Activated CD8-positive, alpha-beta memory T cell treated with anti-CD3 and anti-CD28 coated beads, Interleukin-2, amount 50 U/mL, for 48 hours (primary cell): ENCODE measurements at regions not wholly inside any gene's neighbourhood (a gene's known extent, or its start where the extent isn't known, plus 50 kb on each side); places are given as distances from the start of the nearest gene placed in this dataset.

Source experiments
- DNase-seq: peaks from one replicate; pipeline ENCODE4 v3.0.0-alpha.2; 2020

DNA sequence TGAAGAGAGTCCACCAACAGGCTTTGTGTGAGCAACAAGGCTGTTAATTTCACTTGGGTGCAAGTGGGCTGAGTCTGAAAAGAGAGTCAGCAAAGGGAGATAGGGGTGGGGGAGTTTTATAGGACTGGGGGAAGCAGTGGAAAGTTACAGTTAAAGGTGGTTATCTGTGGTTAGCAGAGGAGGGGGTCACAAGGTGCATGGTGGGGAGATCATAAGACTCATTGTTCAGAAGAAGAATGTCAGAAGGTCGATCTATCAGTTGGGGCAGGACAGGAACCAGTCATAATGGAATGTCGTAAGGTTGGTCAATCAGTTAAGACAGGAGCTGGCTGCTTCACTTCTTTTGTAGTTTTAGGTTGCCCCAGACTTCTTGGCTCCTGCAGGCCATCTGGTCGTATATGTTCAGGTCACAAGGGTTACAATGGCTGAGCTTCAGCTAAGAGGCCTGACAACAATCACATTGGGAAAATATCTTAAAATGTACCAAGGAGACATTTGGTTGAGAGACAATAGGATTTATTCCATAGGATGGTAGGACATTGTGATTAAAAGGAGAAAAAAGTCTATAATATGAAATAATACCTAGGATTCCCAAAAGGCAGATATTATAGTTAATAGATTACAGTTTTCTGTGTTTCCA, 356.4 kb downstream of the ANKRD7 start:
- no peak for DNase-seq

DNA sequence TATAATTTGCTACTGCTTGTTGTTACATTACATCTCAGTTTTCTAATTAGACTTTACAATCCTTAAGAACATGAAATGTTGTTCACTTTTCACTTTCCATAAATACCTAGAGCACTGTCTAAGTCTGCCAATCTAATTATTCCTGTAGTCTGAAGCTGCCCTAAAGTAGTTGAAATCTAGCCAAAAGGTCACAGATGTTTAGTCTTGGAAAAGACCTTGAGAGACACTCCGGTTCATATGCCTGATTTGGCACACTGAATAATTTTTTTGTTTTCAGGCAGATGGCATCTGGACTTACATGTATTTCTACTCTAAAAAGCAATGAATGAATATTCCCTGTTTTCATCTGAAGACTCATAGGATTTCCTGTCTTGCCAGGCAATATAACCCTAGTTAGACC, 359.1 kb downstream of the ANKRD7 start:
- DNase-seq = no peak

DNA sequence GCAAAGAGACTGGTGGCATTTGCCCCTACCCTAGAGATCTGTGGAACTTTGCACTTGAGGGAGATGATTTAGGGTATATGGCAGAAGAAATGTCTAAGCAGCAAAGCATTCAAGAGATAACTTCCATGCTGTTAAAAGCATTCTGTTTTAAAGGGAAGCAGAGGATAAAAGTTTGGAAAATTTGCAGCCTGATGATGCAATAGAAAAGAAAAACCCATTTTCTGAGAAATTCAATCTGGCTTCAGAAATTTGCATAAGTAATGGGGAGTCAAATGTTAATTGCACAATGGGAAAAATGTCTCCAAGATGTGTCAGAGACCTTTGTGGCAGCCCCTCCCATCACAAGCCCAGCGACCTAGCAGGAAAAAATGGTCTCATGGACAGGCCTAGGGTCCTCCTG, 361.7 kb downstream of the ANKRD7 start:
- DNase-seq = no peak

DNA sequence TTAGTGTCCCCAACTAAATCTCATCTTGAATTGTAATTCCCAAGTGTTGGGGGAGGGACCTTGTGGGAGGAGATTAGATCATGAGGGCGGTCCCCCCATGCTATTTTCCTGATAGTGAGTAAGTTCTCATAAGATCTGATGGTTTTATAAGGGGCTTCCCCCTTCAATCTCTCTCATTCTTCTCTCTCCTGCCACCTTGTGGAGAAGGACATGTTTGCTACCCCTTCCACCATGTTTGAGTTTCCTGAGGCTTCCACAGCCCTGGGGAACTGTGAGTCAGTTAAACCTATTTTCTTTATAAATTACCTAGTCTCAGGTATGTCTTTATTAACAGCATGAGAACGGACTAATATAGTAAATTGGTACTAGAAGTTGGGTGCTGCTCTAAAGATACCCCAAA, 365.6 kb downstream of the ANKRD7 start:
- no peak for DNase-seq

DNA sequence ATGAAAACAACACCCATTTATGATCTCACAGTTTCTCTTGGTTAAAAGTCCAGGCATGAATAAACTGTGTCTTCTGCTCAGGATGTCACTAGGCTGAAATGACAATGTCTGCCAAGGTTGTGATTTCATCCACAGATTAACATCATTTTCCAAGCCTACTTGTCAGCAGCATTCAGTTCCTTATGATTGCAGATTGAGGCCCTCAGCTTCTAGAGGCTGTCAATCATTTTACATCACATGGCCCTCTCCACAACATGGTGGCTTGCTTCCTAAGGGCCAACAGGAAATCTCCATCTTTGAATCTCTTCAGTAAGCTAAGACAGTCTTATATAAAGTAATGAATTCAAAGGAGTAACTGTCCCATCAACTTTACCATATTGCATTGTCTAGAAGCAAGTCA, 377.6 kb downstream of the ANKRD7 start:
- no peak for DNase-seq

DNA sequence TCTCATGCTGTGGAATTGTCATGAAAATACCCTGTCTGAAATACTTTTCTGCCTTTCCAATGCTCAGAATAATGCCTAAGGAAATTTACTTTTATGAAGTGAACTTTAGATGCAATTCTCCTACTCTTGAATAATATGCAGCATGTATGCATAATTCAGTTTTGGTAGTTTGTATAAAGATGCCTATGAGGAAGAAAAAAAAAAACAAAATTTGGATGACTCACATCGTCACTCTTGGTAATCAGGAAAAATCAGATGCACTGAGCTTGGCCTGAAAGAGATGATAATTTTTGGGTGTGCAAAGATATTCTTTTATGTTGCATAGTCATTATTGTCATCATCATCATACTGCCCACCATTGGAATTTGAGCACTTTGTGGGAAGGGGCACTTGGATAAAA, 382.1 kb downstream of the ANKRD7 start:
- DNase-seq = no peak

DNA sequence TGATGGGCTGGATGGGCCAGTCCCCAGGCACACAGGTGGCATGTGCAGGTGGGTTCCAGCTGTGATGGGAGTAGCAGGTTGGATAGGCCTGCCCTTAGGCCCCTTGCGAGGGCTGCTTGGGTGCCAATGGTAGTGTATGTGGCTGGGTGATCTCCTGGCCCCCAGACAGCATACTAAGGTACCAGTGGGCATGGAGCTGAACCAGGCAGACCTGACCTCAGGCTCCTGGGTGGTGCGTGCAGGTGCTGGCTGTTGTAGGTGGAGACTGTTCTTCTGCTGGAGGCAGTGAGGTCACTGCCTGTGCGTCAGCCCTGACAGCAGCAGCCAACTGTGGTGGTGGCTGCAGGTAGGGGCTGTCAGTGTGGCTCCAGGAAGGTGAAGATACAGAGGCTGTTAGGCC, 384.7 kb downstream of the ANKRD7 start:
- DNase-seq = no peak

DNA sequence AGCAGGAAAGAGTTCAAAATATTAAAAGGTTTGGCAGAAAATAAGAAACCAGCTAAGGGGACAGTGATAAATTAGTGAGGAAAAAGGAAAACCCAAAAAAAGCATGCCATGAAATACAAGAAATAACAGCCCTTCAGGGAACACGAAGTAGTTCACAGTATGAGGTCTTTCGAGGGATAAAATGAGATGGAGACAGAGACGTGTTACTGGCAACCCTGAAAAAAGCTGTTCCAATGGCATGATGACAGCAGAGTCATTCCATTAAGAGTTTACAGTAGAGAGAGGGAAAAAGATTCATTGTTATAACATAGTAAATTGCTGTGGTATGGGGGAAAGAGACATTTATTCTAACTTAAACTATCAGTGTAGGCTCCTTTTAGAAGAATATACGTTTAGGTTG, 391.2 kb downstream of the ANKRD7 start:
- DNase-seq = no peak

DNA sequence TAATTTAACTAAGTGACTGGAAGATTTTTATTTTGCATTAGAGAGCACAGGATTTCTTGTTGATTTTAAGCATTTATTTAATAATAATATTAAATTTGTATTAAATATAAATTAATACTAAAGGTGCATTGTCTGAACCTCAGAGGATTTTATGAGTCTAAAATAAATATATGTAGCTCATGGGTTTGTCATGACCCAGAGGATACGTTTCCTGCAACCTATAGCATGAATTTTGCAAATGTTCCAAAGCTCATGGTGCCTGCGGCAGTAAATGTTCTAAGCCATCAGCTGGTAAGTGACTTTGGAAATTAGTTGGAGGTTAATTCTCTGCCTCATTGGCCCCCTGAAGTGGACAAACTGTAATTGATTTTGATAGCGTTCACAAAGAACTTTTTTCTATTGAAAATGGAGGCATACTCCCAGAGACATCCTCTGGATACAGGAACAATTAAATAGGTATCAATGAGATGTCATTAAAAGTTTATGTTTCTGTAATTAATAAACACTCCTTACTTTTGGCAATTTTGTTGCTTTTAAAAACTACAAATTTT, 397.4 kb downstream of the ANKRD7 start:
- no peak for DNase-seq

DNA sequence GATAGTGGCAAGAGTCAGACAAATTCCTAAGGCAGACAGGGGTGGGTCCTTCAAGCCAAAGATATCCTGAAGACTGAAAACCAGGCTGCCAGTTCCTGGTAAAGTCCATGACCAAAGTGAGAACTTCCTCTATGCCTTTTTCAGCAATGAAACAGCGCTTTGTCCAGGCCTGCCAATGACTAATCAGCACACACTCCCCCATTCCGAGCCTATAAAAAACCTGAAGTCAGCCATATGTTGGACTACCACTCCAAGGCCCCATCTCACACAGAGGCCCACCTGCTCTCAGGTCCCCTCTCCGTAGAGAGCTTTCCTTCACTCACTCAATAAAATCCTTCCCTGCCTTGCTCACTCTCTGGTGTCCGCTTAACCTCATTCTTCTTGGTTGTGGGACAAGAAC, 402.2 kb downstream of the ANKRD7 start:
- no peak for DNase-seq

DNA sequence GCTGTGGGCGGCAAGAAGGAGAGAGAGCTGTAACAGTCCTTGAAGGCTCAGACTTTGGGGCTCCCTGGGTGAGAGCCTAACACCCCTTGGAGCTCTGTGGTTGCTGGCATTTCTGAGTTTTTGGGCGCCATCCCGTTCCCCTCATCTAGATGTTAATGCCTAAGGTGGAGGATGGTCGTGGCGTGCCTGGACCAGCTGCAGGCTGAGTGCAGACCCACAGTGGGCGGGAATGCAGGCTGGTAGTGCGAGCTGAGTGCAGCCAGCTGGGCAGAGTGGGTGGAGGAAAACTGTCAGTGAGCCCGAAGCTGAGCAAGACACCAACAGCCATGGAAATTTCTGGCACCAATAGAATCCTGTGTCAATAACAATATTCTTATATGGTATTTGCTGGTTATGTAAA, 403.0 kb downstream of the ANKRD7 start:
- no peak for DNase-seq

DNA sequence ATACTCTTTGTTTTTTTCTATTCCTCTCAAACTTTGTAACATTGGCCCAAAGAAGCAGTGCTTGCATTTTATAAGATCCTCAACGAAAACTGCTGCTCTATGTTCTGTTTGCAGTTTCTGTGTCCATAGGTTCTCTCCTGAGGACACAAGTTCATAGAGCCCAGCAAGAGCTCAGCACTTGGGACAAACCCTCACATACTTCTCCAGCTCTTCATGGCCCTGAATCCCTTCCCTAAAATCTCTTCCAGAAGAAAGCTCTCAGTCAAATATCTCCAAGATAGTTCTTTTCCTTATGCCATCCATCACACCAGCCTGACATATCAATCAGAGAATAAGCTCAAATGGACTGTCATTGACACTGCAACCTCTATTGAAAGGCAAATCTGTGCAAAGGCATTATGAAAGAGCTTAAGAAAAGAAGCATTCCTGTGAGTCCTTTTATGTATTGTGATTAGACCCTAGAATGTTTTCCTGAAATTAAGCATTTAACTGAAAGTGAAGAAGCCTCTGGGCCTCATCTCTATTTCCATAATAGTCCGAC, 405.5 kb downstream of the ANKRD7 start:
- DNase-seq = no peak

DNA sequence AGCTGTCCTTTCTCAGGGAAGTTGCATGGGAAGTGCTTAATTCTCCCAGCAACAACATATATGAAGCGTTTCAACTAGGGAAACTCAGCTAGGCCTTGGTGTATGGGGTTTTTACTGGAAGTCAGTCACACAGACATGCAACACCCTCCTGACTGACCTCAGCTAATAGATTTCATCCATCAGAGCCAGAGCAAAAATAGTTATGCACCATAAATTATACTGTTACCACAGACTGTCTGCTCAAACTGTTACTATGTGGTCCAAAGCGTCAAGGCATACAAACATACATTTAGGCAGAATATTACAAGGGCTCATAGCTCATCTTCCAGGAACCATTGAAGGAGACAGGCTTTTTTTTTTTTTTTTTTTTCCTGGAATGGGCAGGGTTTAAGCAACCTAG, 417.9 kb downstream of the ANKRD7 start:
- no peak for DNase-seq

DNA sequence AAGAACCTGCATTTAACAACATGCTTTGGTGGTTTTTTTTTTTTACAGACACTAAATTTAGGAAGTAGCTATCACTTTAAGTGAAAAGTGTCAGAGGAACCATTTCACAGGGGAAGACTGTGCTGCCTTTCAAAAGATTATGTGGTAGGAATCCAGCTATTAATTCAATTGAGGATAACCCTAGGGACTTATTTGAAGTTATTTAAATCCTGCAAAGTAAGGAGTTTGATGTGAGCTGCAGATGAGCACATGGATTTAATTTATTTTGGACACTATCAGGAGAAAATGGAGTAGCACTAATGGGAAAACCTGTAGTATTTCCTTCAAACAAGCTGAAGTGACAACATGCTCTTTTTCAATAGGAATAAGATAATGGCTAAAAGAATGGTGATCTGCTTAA, 419.8 kb downstream of the ANKRD7 start:
- DNase-seq = no peak

DNA sequence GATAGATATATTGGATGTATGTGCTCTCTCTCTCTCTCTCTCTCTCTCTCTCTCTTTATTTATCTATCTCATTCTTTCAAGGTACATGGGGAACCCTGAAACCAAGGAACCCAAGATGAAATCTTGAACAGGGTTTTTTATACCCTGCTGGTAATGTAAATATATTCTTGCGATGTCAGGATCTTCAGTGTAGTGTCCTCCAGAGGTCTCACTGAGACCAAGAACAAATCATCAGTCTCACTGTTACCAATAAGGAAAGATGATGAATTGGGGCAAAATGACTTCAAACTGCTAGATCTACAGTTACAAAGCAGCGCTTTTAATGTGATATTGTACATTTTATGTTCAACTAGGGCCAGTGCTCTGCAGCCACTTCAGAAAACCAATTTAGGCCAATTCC, 423.5 kb downstream of the ANKRD7 start:
- DNase-seq = no peak

DNA sequence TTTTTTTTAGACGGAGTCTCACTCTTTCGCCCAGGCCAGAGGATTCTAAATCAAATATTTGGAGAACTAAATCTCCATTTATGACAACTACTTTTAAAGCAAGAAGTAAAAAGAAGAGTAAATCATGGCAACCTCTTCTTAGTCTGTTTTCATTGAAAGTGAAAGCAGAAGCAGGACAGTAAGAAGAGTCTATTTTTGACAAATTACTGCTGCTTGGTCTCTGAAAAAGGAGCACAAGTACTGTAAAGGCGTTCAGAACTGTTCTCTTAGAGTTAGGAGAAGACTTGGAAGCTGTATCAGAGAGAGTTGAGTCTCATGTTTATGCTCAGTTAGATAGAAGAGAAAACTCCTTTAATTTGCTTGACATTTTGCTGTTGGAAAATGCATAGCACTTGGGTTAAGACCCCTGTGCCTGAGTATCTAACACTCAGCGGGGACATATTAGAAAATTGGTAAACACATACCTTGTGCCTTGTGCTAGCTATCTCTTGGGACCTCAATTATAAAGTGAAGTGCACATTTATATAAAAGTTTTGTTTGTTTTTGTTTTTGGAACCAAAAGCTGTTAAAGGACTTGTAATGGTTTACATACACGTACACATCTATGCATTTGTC, 433.0 kb downstream of the ANKRD7 start:
- no peak for DNase-seq

DNA sequence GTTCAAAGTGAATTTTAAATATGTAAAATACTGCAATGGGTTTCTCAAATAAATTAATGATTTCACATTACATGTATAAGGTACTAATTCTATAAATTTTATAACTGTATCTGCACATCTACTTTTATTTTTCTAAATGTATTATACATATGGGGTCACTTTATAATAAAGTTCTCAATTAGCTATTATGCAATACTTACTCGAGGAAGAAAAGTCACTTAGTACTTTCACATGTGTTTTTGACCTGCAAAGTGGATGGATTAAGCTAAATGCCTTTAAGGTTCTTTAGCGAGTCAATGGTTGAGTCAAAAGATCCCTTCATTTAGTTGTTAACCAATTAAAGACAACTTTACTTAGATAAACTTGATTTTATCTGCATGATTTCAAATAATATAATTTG, 437.8 kb downstream of the ANKRD7 start:
- no peak for DNase-seq

DNA sequence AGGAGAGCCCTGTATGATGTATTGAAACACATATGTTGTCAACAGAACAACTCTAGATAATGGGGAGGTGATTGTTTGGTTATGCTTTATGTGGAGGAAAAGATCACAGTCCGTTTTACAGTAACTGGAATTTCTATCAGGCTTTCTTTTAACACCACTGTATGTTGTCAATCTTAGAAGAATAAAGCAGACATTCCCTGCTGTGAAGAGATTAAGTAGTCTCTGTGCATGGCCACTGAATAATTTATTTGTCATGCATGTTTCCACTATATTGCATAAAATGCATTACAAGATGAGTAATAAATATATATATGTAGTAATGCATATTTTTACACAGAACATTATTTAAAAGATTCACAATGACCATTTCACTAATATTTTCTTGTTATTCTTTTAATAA, 440.0 kb downstream of the ANKRD7 start:
- no peak for DNase-seq

DNA sequence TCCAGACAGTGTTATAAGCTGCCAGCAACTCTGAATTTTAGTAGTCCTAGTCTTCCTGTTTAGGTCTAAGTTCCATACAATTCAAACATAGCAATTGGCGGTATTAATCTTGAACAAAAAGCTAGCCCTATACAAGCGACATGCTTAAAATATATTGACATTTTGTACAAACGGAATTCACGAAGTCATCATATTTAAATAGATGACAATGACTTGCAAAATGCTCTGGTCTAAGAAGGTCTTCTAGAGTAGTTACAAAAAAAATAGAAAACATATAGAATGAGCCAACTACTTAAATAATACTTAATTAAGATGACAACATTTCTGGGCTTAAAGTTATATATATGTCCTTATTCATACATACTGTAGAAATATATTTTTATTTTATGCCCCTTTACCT, 446.6 kb downstream of the ANKRD7 start:
- DNase-seq = no peak

DNA sequence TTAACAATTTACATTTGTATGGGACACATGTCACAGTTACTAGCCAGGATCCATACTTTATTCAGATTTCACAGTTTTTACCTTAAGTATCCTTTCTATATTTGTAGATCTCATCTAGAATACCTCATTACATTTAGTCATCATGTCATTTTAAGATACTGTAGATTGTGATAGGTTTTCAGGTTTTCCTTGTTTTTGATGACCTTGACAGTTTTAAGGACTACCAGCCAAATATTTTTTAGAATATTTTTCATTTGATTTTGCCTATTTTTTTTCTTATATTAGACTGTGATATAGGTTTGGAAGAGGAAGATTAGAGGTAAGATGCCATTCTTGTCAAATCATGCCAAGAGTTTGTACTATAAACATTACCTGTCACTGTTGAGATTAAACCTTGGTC, 460.3 kb downstream of the ANKRD7 start:
- no peak for DNase-seq

DNA sequence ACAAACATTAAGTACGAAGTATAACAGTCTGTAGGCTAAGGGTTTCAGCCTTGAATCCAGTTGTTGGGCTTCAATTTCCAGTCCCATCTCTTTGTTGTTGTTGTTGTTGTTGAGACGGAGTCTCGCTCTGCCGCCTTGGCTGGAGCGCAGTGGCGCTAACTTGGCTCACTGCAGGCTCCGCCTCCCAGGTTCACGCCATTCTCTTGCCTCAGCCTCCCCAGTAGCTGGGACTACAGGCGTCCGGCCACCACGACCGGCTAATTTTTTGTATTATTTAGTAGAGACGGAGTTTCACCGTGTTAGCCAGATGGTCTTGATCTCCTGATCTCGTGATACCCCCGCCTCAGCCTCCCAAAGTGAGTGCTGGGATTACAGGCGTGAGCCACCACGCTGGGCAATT, 464.9 kb downstream of the ANKRD7 start:
- DNase-seq = no peak

DNA sequence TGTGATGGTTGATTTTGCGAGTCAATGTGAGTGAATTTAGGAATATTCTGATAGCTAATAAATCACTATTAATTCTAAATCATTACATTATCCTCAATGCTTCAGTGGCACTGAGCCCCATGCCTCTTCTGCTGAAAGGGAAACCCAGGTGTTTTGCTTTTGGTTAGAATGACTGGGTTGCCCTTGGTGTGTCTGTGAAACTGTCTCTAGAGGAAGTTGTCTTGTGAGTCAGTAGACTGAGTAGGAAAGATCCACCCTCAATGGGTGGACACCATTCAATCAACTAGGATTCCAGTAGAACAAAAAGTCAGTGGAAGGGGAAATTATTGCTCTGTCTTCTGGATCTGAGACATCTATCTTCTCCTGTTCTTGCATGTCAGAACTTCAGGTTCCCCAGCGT, 472.4 kb downstream of the ANKRD7 start:
- no peak for DNase-seq

DNA sequence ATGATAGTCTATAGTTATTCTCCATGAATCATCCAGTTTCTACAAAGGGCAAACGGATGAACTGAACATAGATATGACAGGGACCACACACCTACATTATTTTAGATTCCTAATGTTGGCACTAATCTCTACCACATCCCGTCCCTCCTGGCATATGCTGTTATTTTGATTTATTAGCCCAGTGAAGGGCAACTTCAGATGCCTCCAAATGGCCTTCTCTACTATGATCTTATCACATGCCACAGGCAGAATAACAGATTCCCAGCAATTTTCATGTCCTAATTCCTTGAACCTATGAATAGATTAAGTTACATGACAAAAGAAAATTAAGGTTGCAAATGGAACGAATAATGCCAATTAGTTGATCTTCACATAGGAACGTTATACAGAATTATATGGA, 474.7 kb downstream of the ANKRD7 start:
- no peak for DNase-seq

DNA sequence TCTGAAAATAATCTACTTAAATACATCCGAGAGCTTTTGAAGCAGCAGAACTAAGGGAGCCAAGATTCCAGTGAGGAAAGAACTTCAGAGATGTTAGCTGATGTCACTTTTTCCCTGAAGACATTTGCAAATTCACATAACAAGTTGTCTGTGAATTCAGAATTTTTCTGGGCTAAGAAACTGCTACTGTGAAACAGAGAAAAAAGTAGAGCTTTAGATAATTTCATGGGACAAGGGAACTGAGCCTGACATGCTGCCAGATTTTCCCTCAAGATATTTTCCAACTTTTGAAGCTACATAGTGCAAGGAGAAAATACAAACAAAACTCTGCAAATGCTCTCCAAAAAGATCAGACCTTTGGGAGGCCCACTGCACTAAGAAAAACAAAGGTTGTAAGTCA, 484.2 kb downstream of the ANKRD7 start:
- DNase-seq = no peak

DNA sequence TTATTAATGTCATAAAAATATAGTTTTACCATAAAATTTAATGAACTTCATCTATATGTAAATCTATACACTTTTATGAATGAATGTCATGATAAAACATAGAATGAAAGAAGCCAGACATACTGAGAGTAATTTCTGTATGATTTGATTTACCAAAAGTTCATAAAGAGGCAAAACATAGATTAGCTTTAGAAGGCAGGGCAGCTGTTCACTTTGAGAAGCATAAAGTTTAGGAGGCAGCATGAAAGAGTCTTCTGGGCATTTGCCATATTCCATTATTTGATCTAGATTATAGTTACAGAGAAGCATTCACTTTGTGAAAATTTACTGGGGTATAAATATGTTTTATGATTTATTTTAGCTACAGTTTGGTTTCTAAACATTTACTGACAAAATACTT, 487.2 kb downstream of the ANKRD7 start:
- no peak for DNase-seq
